GM12878 (cell line): ENCODE measurements at regions not wholly inside any gene's neighbourhood (a gene's known extent, or its start where the extent isn't known, plus 50 kb on each side); places are given as distances from the start of the nearest gene placed in this dataset.

Experiments
- ATAC-seq: fragments of 200-7000 bp; cut with Tn5 transposase; 3 replicates; pipeline ENCODE4 v1.9.1; 2020; ENCODE audit warnings: mild to moderate bottlenecking, moderate library complexity
- BruUV-seq: library from RNA; stranded (reverse); fragments of 400-500 nt; replicated peaks from 2 replicates; lab custom pipeline; 2021; lab: Mats Ljungman, UMichigan
- CTCF ChIA-PET: fragments of 300-600 bp; sonication (Branson Sonifier 250); formaldehyde crosslinking; extraction: SDS; loops from one replicate; lab custom pipeline; 2021; ENCODE audit warnings: inconsistent platforms; lab: Yijun Ruan, JAX
- POLR2A ChIA-PET: fragments of 350-600 bp; formaldehyde crosslinking; extraction: SDS; loops from one replicate; lab custom pipeline; 2021; ENCODE audit warnings: inconsistent platforms; lab: Charles Lee
- RAD21 ChIA-PET: fragments of 300-600 bp; sonication (Branson Sonifier 250); formaldehyde crosslinking; loops from one replicate; lab custom pipeline; 2023; ENCODE audit warnings: antibody characterized with exemption; ENCODE audit not compliant: unreplicated experiment; lab: Charles Lee
- SMC1A ChIA-PET: fragments of 300-600 bp; sonication (Branson Sonifier 250); formaldehyde crosslinking; loops from one replicate; lab custom pipeline; 2023; ENCODE audit not compliant: unreplicated experiment, uncharacterized antibody; lab: Charles Lee
- DNase-seq: peaks from one replicate; pipeline ENCODE4 v3.0.0-alpha.2; 2011; ENCODE audit warnings: low read depth, low spot score
- FAIRE-seq: peaks from 3 replicates; lab custom pipeline; 2011; peaks lifted over from hg19 to GRCh38; lab: Jason Lieb, UNC
- H2AFZ ChIP-seq: 2 replicates; pipeline ENCODE4 v1.6.0; 2011; ENCODE audit warnings: low read depth, low read length, control low read depth; ENCODE audit not compliant: control insufficient read depth
- H3K27ac ChIP-seq: 2 replicates; pipeline ENCODE4 v1.5.1; 2011; ENCODE audit warnings: control low read depth; ENCODE audit not compliant: control insufficient read depth, insufficient read depth
- H3K27me3 ChIP-seq, 2 experiments: replicated peaks in 1 of 2; 2 replicates each; pipeline versions ENCODE4 v1.6.0 to v1.6.1; 2011; ENCODE audit warnings: low read length in 1 of 2; ENCODE audit not compliant: control insufficient read depth in 2 of 2, insufficient read depth in 2 of 2
- H3K36me3 ChIP-seq, 2 experiments: 2 replicates each; pipeline ENCODE4 v1.5.1; 2011; ENCODE audit warnings: low read length in 1 of 2; ENCODE audit not compliant: control insufficient read depth in 2 of 2, insufficient read depth in 2 of 2
- H3K4me1 ChIP-seq: 2 replicates; pipeline ENCODE4 v1.6.1; 2011; ENCODE audit warnings: mild to moderate bottlenecking, low read length, moderate library complexity, mixed read lengths; ENCODE audit not compliant: control insufficient read depth, insufficient read depth
- H3K4me2 ChIP-seq: 2 replicates; pipeline ENCODE4 v1.6.0; 2011; ENCODE audit warnings: control low read depth; ENCODE audit not compliant: control insufficient read depth, insufficient read depth
- H3K4me3 ChIP-seq: fragments of 200-600 bp; sonication (generic); 2 replicates; pipeline ENCODE4 v1.5.1; 2016
- H3K79me2 ChIP-seq: 2 replicates; pipeline ENCODE4 v1.6.0; 2011; ENCODE audit warnings: low read length; ENCODE audit not compliant: control insufficient read depth, insufficient read depth
- H3K9ac ChIP-seq: 2 replicates; pipeline ENCODE4 v1.8.0; 2011; ENCODE audit warnings: low read length, control low read depth, mixed read lengths; ENCODE audit not compliant: control insufficient read depth, insufficient read depth
- H3K9me3 ChIP-seq: replicated peaks from 3 replicates; pipeline ENCODE4 v1.5.1; 2011; ENCODE audit warnings: mild to moderate bottlenecking, low read length; ENCODE audit not compliant: control insufficient read depth, insufficient read depth
- H4K20me1 ChIP-seq: 2 replicates; pipeline ENCODE4 v1.6.0; 2011; ENCODE audit not compliant: control insufficient read depth, insufficient read depth
- DPF2 ChIP-seq: fragments of 450-650 bp; IDR thresholded peaks from 2 replicates; pipeline ENCODE4 v1.6.1; 2017; ENCODE audit warnings: mild to moderate bottlenecking
- IKZF1 ChIP-seq: fragments of 450-650 bp; conservative IDR thresholded peaks from 2 replicates; pipeline ENCODE4 v1.6.1; 2017; ENCODE audit warnings: antibody characterized with exemption, mild to moderate bottlenecking
- IRF4 ChIP-seq: IDR thresholded peaks from 2 replicates; pipeline ENCODE4 v1.6.1; 2011; ENCODE audit warnings: low read depth, low read length
- NR2C1 ChIP-seq: fragments of 450-650 bp; IDR thresholded peaks from 2 replicates; pipeline ENCODE4 v1.6.1; 2017; ENCODE audit warnings: antibody characterized with exemption, mild to moderate bottlenecking, moderate library complexity
- PAX5 ChIP-seq: IDR thresholded peaks from 2 replicates; pipeline ENCODE4 v1.6.1; 2011; ENCODE audit warnings: low read depth, low read length, borderline replicate concordance
- PRDM15 ChIP-seq: fragments of 450-650 bp; formaldehyde crosslinking; IDR thresholded peaks from 2 replicates; pipeline ENCODE4 v1.4.0; 2020; ENCODE audit warnings: mild to moderate bottlenecking, moderate library complexity
- RB1 ChIP-seq: fragments of 450-650 bp; formaldehyde crosslinking; IDR thresholded peaks from 2 replicates; pipeline ENCODE4 v1.6.1; 2017; ENCODE audit warnings: mild to moderate bottlenecking, borderline replicate concordance
- RELA ChIP-seq: fragments of 450-650 bp; IDR thresholded peaks from 2 replicates; pipeline ENCODE4 v1.8.0; 2014; ENCODE audit warnings: borderline replicate concordance; ENCODE audit not compliant: partially characterized antibody
- SUZ12 ChIP-seq: fragments of 200-600 bp; sonication (generic); IDR thresholded peaks from one replicate; pipeline ENCODE4 v1.6.1; 2018; ENCODE audit warnings: antibody characterized with exemption, mild to moderate bottlenecking; ENCODE audit not compliant: unreplicated experiment
- YY1 ChIP-seq: IDR thresholded peaks from 2 replicates; pipeline ENCODE4 v1.6.1; 2011; ENCODE audit warnings: low read depth, mild to moderate bottlenecking, low read length
- WGBS: methylation state at CpG from one replicate; pipeline ENCODE4 v1.1.6; 2016; ENCODE audit warnings: low lambda C conversion rate; ENCODE audit not compliant: insufficient replicate concordance, insufficient coverage; ENCODE audit errors: missing lambda C conversion rate; 5-methylcytosine and 5-hydroxymethylcytosine counted together
- in situ Hi-C: fragments of 300-500 bp; cut with MboI; formaldehyde crosslinking; loops from 9 replicates; pipeline ENCODE4 v1.14.3; 2018; ENCODE audit warnings: mixed read lengths
- intact Hi-C: fragments of 100-400 bp; cut with micrococcal nuclease; formaldehyde crosslinking; loops from one replicate; pipeline ENCODE4 v1.14.2; 2022; ENCODE audit not compliant: unreplicated experiment

DNA sequence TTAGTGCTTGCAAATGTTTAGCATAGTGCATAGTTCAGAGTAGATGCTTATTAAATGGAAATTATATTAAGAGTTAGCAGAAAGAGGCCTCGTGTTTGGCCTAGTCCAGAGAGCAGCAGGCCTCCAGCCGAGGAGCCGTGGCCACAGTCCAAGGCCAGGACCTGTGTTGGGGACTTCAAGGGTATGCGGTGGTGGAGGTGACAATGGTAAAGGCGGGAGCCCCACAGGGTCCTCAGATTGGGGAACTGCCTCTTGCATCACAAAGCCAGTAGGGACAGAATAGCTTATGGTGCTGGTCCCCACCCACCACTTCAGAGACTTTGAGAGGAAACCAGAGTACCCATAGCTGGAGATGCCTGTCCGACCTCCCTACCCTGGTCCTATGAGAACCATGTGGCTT lies 554.6 kb upstream of the RIOK2 start:
- Histone ChIP-seq H4K20me1 (no peaks in the 10 kb centered on the region), H3K4me3 (no peak overlapping the region), H2AFZ (no peak overlapping the region), H3K36me3 (no peaks in the 10 kb centered on the region), H3K9ac (no peak overlapping the region), H3K27me3 (no peaks in the 10 kb centered on the region), H3K79me2 (no peaks in the 10 kb centered on the region), H3K27ac (no peak overlapping the region), H3K9me3 (no peaks in the 10 kb centered on the region), H3K4me1 (no peaks in the 10 kb centered on the region), H3K4me2 (no peak overlapping the region)
- RAD21 ChIA-PET: no interaction called here
- TF ChIP-seq RELA: no peak
- no peak for TF ChIP-seq PAX5
- no peak for TF ChIP-seq NR2C1
- no peak for TF ChIP-seq SUZ12
- no peak for TF ChIP-seq IKZF1
- TF ChIP-seq IRF4: no peak
- TF ChIP-seq RB1: no peak
- TF ChIP-seq YY1: no peak
- TF ChIP-seq PRDM15 (CRISPR knock-in tag): no peak
- no peak for TF ChIP-seq DPF2
- ATAC-seq (no peak), DNase-seq (no peak), FAIRE-seq (no peak)
- 23% methylated on average over 6 of the region's 6 CpGs for WGBS
- intact Hi-C loops: no loop called here
- in situ Hi-C loops: no loop called here
- CTCF ChIA-PET: no interaction called here
- no TSS peak for BruUV-seq
- POLR2A ChIA-PET: no interaction called here
- SMC1A ChIA-PET: no interaction called here
